Neural cell (in vitro differentiated cells): ENCODE measurements at regions not wholly inside any gene's neighbourhood (a gene's known extent, or its start where the extent isn't known, plus 50 kb on each side); places are given as distances from the start of the nearest gene placed in this dataset.

ENCODE experiments used
- H2AFZ ChIP-seq: fragments of 200-600, 300-800 bp; sonication (generic), shearing (Covaris generic); 2 replicates; pipeline ENCODE4 v1.6.0; 2014; ENCODE audit warnings: low read depth, mild to moderate bottlenecking, antibody characterized with exemption, low read length, moderate library complexity
- H3F3A ChIP-seq: fragments of 200-600 bp; shearing (Covaris generic); 2 replicates; pipeline ENCODE4 v1.6.1; 2016; ENCODE audit warnings: mild to moderate bottlenecking, moderate library complexity, mixed read lengths, antibody characterized with exemption, low read length; ENCODE audit not compliant: insufficient read depth, poor library complexity, severe bottlenecking
- H3K27ac ChIP-seq: fragments of 200-600, 300-800 bp; sonication (generic), shearing (Covaris generic); 2 replicates; pipeline ENCODE4 v1.5.1; 2014; ENCODE audit warnings: mild to moderate bottlenecking, low read length, moderate library complexity
- H3K27me3 ChIP-seq: fragments of 300-800, 200-600 bp; sonication (generic), shearing (Covaris generic); 2 replicates; pipeline ENCODE4 v1.6.0; 2014; ENCODE audit warnings: mild to moderate bottlenecking, low read depth, low read length, moderate library complexity; ENCODE audit not compliant: insufficient read depth
- H3K36me3 ChIP-seq: fragments of 300-800, 200-600 bp; sonication (generic), shearing (Covaris generic); 2 replicates; pipeline ENCODE4 v1.5.1; 2014; ENCODE audit warnings: mild to moderate bottlenecking, antibody characterized with exemption, low read length, moderate library complexity; ENCODE audit not compliant: insufficient read depth
- H3K4me2 ChIP-seq: fragments of 300-800, 200-600 bp; sonication (generic), shearing (Covaris generic); 2 replicates; pipeline ENCODE4 v1.6.0; 2014; ENCODE audit warnings: mild to moderate bottlenecking, low read length
- H3K4me3 ChIP-seq: fragments of 300-800, 200-600 bp; sonication (generic), shearing (Covaris generic); 2 replicates; pipeline ENCODE4 v1.5.1; 2014; ENCODE audit warnings: mild to moderate bottlenecking, low read length, moderate library complexity
- H3K79me2 ChIP-seq: fragments of 200-600 bp; shearing (Covaris generic); replicated peaks from 2 replicates; pipeline ENCODE4 v1.6.0; 2014; ENCODE audit warnings: mild to moderate bottlenecking, low read length, moderate library complexity; ENCODE audit not compliant: insufficient read depth
- H3K9ac ChIP-seq: fragments of 300-800, 200-600 bp; sonication (generic), shearing (Covaris generic); 2 replicates; pipeline ENCODE4 v1.6.1; 2016; ENCODE audit warnings: mild to moderate bottlenecking, low read length, mixed read lengths
- H3K9me2 ChIP-seq: fragments of 200-600 bp; shearing (Covaris generic); 2 replicates; pipeline ENCODE4 v1.6.1; 2016; ENCODE audit warnings: mild to moderate bottlenecking, low read length, mixed read lengths; ENCODE audit not compliant: insufficient read depth
- H3K9me3 ChIP-seq: fragments of 200-600, 300-800 bp; sonication (generic), shearing (Covaris generic); 2 replicates; pipeline ENCODE4 v1.6.1; 2016; ENCODE audit warnings: mild to moderate bottlenecking, mixed run types, low read length, moderate library complexity, mixed read lengths
- H4K20me1 ChIP-seq: fragments of 200-600 bp; shearing (Covaris generic); 2 replicates; pipeline ENCODE4 v1.6.1; 2016; ENCODE audit warnings: mild to moderate bottlenecking, mixed run types; ENCODE audit not compliant: insufficient read depth
- CTCF ChIP-seq: fragments of 450-650 bp; IDR thresholded peaks from 2 replicates; pipeline ENCODE4 v1.5.1; 2014; ENCODE audit warnings: antibody characterized with exemption, mild to moderate bottlenecking, moderate library complexity; ENCODE audit not compliant: poor library complexity, severe bottlenecking
- EP300 ChIP-seq: fragments of 450-650 bp; conservative IDR thresholded peaks from 2 replicates; pipeline ENCODE4 v1.6.1; 2014; ENCODE audit warnings: antibody characterized with exemption, mild to moderate bottlenecking, moderate library complexity; ENCODE audit not compliant: poor library complexity, severe bottlenecking
- EZH2 ChIP-seq: fragments of 200-600, 300-800 bp; shearing (Covaris generic), sonication (generic); IDR thresholded peaks from 2 replicates; pipeline ENCODE4 v1.6.1; 2014; ENCODE audit warnings: antibody characterized with exemption, low read length, borderline replicate concordance, mild to moderate bottlenecking; ENCODE audit not compliant: insufficient read depth, poor library complexity, severe bottlenecking
- MXI1 ChIP-seq: fragments of 450-650 bp; conservative IDR thresholded peaks from 2 replicates; pipeline ENCODE4 v1.6.1; 2014; ENCODE audit warnings: antibody characterized with exemption, mild to moderate bottlenecking; ENCODE audit not compliant: poor library complexity, severe bottlenecking
- POLR2AphosphoS5 ChIP-seq: IDR thresholded peaks from 2 replicates; pipeline ENCODE4 v1.6.1; 2012
- RAD21 ChIP-seq: fragments of 450-650 bp; conservative IDR thresholded peaks from 2 replicates; pipeline ENCODE4 v1.6.1; 2014; ENCODE audit warnings: antibody characterized with exemption, mild to moderate bottlenecking, moderate library complexity
- REST ChIP-seq: IDR thresholded peaks from 2 replicates; pipeline ENCODE4 v1.6.1; 2012; ENCODE audit warnings: borderline replicate concordance
- SMC3 ChIP-seq: fragments of 450-650 bp; conservative IDR thresholded peaks from 2 replicates; pipeline ENCODE4 v1.6.1; 2014; ENCODE audit warnings: antibody characterized with exemption, mild to moderate bottlenecking, moderate library complexity; ENCODE audit not compliant: poor library complexity
- TAF1 ChIP-seq: IDR thresholded peaks from 2 replicates; pipeline ENCODE4 v1.6.1; 2012; ENCODE audit warnings: low read depth

GRCh38 chr4:125573368-125573767 is 258.6 kb downstream of the FAT4 start:
- H3F3A ChIP-seq, result no peaks in the 10 kb centered on the region
- H3K9ac ChIP-seq, result no peak overlapping the region
- H2AFZ ChIP-seq, result no peak overlapping the region
- H3K4me3 ChIP-seq, result no peak overlapping the region
- H4K20me1 ChIP-seq, result no peaks in the 10 kb centered on the region
- no peaks in the 10 kb centered on the region for H3K79me2 ChIP-seq
- H3K27me3 ChIP-seq, result no peaks in the 10 kb centered on the region
- H3K4me2 ChIP-seq, result no peak overlapping the region
- TF ChIP-seq SMC3 (no peak), EP300 (no peak), MXI1 (no peak), CTCF (no peak), POLR2AphosphoS5 (no peak), REST (no peak), RAD21 (no peak), TAF1 (no peak), EZH2 (no peak)
- no peak overlapping the region for H3K27ac ChIP-seq
- no peaks in the 10 kb centered on the region for H3K9me2 ChIP-seq
- H3K36me3 ChIP-seq, result no peaks in the 10 kb centered on the region
- H3K9me3 ChIP-seq, result no peaks in the 10 kb centered on the region

- H3K79me2 ChIP-seq, result no peaks in the 10 kb centered on the region
- TF ChIP-seq RAD21 (no peak), MXI1 (no peak), POLR2AphosphoS5 (no peak)
- no peak overlapping the region for H3K4me3 ChIP-seq
- H3F3A ChIP-seq, result no peaks in the 10 kb centered on the region
- no peak overlapping the region for H3K4me2 ChIP-seq
- no peak overlapping the region for H3K27ac ChIP-seq
- H3K36me3 ChIP-seq, result no peaks in the 10 kb centered on the region
- H3K9me3 ChIP-seq, result no peaks in the 10 kb centered on the region
- H4K20me1 ChIP-seq, result no peaks in the 10 kb centered on the region
- H3K9ac ChIP-seq, result no peak overlapping the region
- H3K27me3 ChIP-seq, result no peaks in the 10 kb centered on the region
- no peaks in the 10 kb centered on the region for H3K9me2 ChIP-seq
- no peak overlapping the region for H2AFZ ChIP-seq
Measured at GRCh38 chr4:125573786-125574185, 259.0 kb downstream of the FAT4 start.

DNA sequence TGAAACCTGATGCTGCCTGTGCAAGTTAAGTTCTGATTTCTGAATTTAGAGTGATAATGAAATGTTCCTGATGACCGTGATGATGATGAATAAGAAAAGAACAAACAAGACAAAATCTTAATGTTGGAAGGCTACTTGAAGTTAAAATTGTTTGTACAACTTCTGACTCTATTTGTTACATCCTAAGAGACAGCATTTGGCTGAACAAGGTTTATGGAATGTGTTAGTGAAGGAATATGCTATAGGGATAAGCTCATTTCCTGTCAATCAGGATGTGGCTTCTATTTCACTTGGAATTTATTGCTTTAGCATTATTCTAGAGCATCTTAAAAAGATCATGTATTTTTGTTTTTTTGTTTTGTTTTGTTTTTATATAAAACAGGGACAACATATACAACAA is 267.5 kb downstream of the FAT4 start:
- TF ChIP-seq MXI1 (no peak), RAD21 (no peak), TAF1 (no peak), POLR2AphosphoS5 (no peak), EZH2 (no peak), CTCF (no peak), EP300 (no peak), REST (no peak), SMC3 (no peak)
- no peak overlapping the region for H3K4me2 ChIP-seq
- no peaks in the 10 kb centered on the region for H3K9me3 ChIP-seq
- H3F3A ChIP-seq, result no peaks in the 10 kb centered on the region
- H3K27ac ChIP-seq, result no peak overlapping the region
- H3K79me2 ChIP-seq, result no peaks in the 10 kb centered on the region
- H3K27me3 ChIP-seq, result no peaks in the 10 kb centered on the region
- H3K36me3 ChIP-seq, result no peaks in the 10 kb centered on the region
- H3K4me3 ChIP-seq, result no peak overlapping the region
- no peaks in the 10 kb centered on the region for H3K9me2 ChIP-seq
- no peaks in the 10 kb centered on the region for H4K20me1 ChIP-seq
- no peak overlapping the region for H3K9ac ChIP-seq
- H2AFZ ChIP-seq, result no peak overlapping the region
